Panc1 (cell line): ENCODE measurements at regions not wholly inside any gene's neighbourhood (a gene's known extent, or its start where the extent isn't known, plus 50 kb on each side); places are given as distances from the start of the nearest gene placed in this dataset.

ENCODE experiments used
- ATAC-seq: fragments of 200-7000 bp; cut with Tn5 transposase; 2 replicates; pipeline ENCODE4 v1.9.1; 2020; ENCODE audit warnings: mild to moderate bottlenecking, moderate library complexity
- BruUV-seq: library from RNA; stranded (reverse); fragments of 400-500 nt; replicated peaks from 2 replicates; lab custom pipeline; 2021; lab: Mats Ljungman, UMichigan
- CTCF ChIA-PET: fragments of 300-600 bp; sonication (Branson Sonifier 250); formaldehyde crosslinking; loops from one replicate; lab custom pipeline; 2022; ENCODE audit warnings: antibody characterized with exemption; lab: Charles Lee
- POLR2A ChIA-PET: fragments of 300-600 bp; sonication (Branson Sonifier 250); formaldehyde crosslinking; loops from one replicate; lab custom pipeline; 2022; ENCODE audit warnings: antibody characterized with exemption; lab: Charles Lee
- DNase-seq: peaks from one replicate; pipeline ENCODE4 v3.0.0-alpha.2; 2010; ENCODE audit warnings: low read depth, low spot score
- H3K27ac ChIP-seq: 2 replicates; pipeline ENCODE4 v1.5.1; 2011; ENCODE audit warnings: mild to moderate bottlenecking, low read length, inconsistent platforms
- H3K27me3 ChIP-seq: fragments of 200-500 bp; sonication (Bioruptor generic); 2 replicates; pipeline ENCODE4 v1.6.0; 2014; ENCODE audit warnings: low read length, inconsistent platforms; ENCODE audit not compliant: control insufficient read depth, insufficient read depth
- H3K36me3 ChIP-seq: fragments of 200-500 bp; sonication (Bioruptor generic); 2 replicates; pipeline ENCODE4 v1.5.1; 2014; ENCODE audit warnings: inconsistent platforms, mild to moderate bottlenecking, low read length, moderate library complexity; ENCODE audit not compliant: control insufficient read depth, insufficient read depth
- H3K4me1 ChIP-seq: 2 replicates; pipeline ENCODE4 v1.5.1; 2011; ENCODE audit warnings: inconsistent platforms, mild to moderate bottlenecking, low read length, moderate library complexity; ENCODE audit not compliant: control insufficient read depth, insufficient read depth
- H3K4me3 ChIP-seq, 2 experiments: 2 replicates each; pipeline ENCODE4 v1.5.1; 2011 to 2012; ENCODE audit warnings: low read depth in 2 of 2, low read length in 2 of 2, mild to moderate bottlenecking in 2 of 2, inconsistent platforms in 1 of 2, moderate library complexity in 1 of 2
- H3K9me3 ChIP-seq: fragments of 200-500 bp; sonication (Bioruptor generic); 2 replicates; pipeline ENCODE4 v1.5.1; 2014; ENCODE audit warnings: low read depth, mild to moderate bottlenecking, inconsistent platforms, low read length, moderate library complexity; ENCODE audit not compliant: control insufficient read depth, insufficient read depth
- POLR2AphosphoS5 ChIP-seq: IDR thresholded peaks from 2 replicates; pipeline ENCODE4 v1.6.1; 2012; ENCODE audit warnings: mild to moderate bottlenecking, low read depth, low read length, moderate library complexity
- SIN3A ChIP-seq: IDR thresholded peaks from 2 replicates; pipeline ENCODE4 v1.6.1; 2012; ENCODE audit warnings: low read depth, mild to moderate bottlenecking, low read length, moderate library complexity, borderline replicate concordance; ENCODE audit not compliant: insufficient read depth
- TCF7L2 ChIP-seq: IDR thresholded peaks from 2 replicates; pipeline ENCODE4 v1.6.1; 2011; ENCODE audit warnings: mild to moderate bottlenecking, low read depth, low read length, inconsistent platforms
- in situ Hi-C: cut with HindIII; loops from 2 replicates; pipeline ENCODE4 v1.10.0; 2016; ENCODE audit warnings: low sequenced_read_pairs, low pct_unique_long_range_greater_than_20kb
- intact Hi-C: fragments of 100-400 bp; cut with micrococcal nuclease; formaldehyde crosslinking; loops from one replicate; pipeline ENCODE4 v1.10.0; 2022; ENCODE audit not compliant: unreplicated experiment
- TF ChIP-seq, protein P1 (sequence below): fragments of 450-650 bp; IDR thresholded peaks from 2 replicates; pipeline ENCODE4 v1.5.1; 2017; ENCODE audit warnings: mild to moderate bottlenecking
- TF ChIP-seq, protein P2 (sequence below), 2 experiments: IDR thresholded peaks; 2 replicates each; pipeline ENCODE4 v1.6.1; 2011 to 2012; ENCODE audit warnings: low read depth in 2 of 2, control low read depth in 1 of 2, low read length in 1 of 2, mild to moderate bottlenecking in 1 of 2, moderate library complexity in 1 of 2; ENCODE audit not compliant: insufficient read depth in 1 of 2

DNA sequence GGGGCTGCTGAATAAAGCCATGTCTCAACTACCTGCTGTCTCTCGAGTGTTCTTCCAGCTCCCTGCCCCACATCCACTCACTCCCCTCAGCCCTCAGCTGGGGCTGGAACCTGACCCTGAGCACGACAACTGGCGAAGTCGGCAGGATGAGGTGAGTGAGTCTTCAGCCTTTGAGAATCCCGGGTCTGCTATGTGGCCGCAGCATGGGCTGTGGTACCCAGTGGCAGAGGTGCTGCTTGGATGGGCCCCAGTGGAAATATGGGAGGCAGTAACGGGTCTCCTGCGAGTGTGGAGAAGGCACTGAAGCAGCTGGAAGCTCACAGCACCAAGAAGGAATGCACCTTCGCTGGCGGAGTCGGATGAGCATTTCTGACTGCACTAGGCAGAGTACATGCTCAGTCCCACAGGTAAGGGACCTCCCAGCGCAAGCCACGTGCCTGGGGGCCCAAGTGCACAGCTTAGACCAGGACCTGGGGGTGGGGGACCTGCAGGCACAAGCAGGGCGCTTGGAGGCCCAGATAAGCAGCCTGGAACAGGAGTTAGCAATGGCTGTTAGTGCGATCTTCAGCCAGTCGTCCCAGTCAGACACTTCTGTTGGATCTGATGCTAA lies 95.5 kb upstream of the TMPO start:
- in situ Hi-C loops = no loop called here
- no TSS peak for BruUV-seq

DNA sequence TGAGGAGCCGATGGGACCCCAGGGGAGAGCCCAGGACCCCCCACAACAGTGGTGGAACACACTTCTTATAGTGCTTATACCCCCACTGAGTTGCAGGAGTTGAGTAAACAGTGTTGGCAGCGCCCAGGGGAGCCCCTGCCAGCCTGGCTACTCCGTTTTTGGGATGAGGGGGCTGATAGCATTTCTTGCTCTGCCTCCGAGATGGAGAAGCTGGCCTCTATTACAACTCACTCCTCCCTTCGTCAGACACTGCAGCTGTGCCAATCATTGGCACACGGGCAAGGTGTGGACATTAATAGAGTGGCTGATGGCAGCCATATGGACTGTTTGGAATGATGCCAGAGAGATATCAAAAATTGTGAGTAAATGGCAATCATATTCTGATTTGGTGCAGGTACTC lies 94.9 kb upstream of the TMPO start:
- in situ Hi-C loops (no loop called here), intact Hi-C loops (loop anchor here (5.0 to 10.0 kb wide), 2 partner anchors 112 to 234 kb away; no protein-coding TSS in a partner anchor)
- TF ChIP-seq, protein P1, sequence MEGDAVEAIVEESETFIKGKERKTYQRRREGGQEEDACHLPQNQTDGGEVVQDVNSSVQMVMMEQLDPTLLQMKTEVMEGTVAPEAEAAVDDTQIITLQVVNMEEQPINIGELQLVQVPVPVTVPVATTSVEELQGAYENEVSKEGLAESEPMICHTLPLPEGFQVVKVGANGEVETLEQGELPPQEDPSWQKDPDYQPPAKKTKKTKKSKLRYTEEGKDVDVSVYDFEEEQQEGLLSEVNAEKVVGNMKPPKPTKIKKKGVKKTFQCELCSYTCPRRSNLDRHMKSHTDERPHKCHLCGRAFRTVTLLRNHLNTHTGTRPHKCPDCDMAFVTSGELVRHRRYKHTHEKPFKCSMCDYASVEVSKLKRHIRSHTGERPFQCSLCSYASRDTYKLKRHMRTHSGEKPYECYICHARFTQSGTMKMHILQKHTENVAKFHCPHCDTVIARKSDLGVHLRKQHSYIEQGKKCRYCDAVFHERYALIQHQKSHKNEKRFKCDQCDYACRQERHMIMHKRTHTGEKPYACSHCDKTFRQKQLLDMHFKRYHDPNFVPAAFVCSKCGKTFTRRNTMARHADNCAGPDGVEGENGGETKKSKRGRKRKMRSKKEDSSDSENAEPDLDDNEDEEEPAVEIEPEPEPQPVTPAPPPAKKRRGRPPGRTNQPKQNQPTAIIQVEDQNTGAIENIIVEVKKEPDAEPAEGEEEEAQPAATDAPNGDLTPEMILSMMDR = no peak
- TF ChIP-seq POLR2AphosphoS5 (no peak), TCF7L2 (no peak), SIN3A (no peak)
- TF ChIP-seq, protein P2, sequence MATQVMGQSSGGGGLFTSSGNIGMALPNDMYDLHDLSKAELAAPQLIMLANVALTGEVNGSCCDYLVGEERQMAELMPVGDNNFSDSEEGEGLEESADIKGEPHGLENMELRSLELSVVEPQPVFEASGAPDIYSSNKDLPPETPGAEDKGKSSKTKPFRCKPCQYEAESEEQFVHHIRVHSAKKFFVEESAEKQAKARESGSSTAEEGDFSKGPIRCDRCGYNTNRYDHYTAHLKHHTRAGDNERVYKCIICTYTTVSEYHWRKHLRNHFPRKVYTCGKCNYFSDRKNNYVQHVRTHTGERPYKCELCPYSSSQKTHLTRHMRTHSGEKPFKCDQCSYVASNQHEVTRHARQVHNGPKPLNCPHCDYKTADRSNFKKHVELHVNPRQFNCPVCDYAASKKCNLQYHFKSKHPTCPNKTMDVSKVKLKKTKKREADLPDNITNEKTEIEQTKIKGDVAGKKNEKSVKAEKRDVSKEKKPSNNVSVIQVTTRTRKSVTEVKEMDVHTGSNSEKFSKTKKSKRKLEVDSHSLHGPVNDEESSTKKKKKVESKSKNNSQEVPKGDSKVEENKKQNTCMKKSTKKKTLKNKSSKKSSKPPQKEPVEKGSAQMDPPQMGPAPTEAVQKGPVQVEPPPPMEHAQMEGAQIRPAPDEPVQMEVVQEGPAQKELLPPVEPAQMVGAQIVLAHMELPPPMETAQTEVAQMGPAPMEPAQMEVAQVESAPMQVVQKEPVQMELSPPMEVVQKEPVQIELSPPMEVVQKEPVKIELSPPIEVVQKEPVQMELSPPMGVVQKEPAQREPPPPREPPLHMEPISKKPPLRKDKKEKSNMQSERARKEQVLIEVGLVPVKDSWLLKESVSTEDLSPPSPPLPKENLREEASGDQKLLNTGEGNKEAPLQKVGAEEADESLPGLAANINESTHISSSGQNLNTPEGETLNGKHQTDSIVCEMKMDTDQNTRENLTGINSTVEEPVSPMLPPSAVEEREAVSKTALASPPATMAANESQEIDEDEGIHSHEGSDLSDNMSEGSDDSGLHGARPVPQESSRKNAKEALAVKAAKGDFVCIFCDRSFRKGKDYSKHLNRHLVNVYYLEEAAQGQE (IDR thresholded peaks at IDR 0.05; ENCODE audit: insufficient read depth in 1 of 2, low read depth in 2 of 2, low read length in 1 of 2) = no peak
- DNase-seq = no peak
- Histone ChIP-seq H3K27me3 (no peaks in the 10 kb centered on the region; the same call in 1 of the 2 replicates), H3K4me3 (no peak overlapping the region), H3K9me3 (no peaks in the 10 kb centered on the region), H3K36me3 (no peaks in the 10 kb centered on the region), H3K27ac (no peak overlapping the region), H3K4me1 (peaks cover 6% of the 10 kb centered on the region; the same call in 1 of the 2 replicates)
- no peak for ATAC-seq
- no TSS peak for BruUV-seq
- CTCF ChIA-PET = no interaction called here
- POLR2A ChIA-PET = no interaction called here

More for the DNA sequence above, 95.5 kb upstream of the TMPO start:
- Histone ChIP-seq H3K36me3 (no peaks in the 10 kb centered on the region), H3K4me1 (peaks cover 6% of the 10 kb centered on the region; the same call in 1 of the 2 replicates), H3K4me3 (no peak overlapping the region), H3K9me3 (no peaks in the 10 kb centered on the region), H3K27ac (no peak overlapping the region), H3K27me3 (no peaks in the 10 kb centered on the region; the same call in 1 of the 2 replicates)
- intact Hi-C loops = loop anchor here (5.0 to 10.0 kb wide), 2 partner anchors 112 to 235 kb away; no protein-coding TSS in a partner anchor
- CTCF ChIA-PET = no interaction called here
- DNase-seq (no peak), ATAC-seq (no peak)
- TF ChIP-seq, protein P2 (IDR thresholded peaks at IDR 0.05; ENCODE audit: insufficient read depth in 1 of 2, low read depth in 2 of 2, low read length in 1 of 2) = no peak
- TF ChIP-seq TCF7L2 = no peak
- POLR2A ChIA-PET = no interaction called here
